Aorta (tissue), 5 donors: ENCODE measurements at regions not wholly inside any gene's neighbourhood (a gene's known extent, or its start where the extent isn't known, plus 50 kb on each side); places are given as distances from the start of the nearest gene placed in this dataset.
"Not testable (repeated sequence)": the region's sequence is repeated elsewhere in the genome, so short reads cannot be mapped to it uniquely, and the experiment has no call there.

Experiments used
- ATAC-seq: fragments of 200-7000 bp; cut with Tn5 transposase; one replicate; pipeline ENCODE4 v1.9.1; 2022; ENCODE audit warnings: moderate library complexity; ENCODE audit not compliant: low FRiP score
- DNase-seq, 2 donors: peaks; one replicate each; pipeline ENCODE4 v3.0.0-alpha.2; 2020
- H3K27ac ChIP-seq, 2 donors: one replicate each; pipeline ENCODE4 v1.5.1; 2013; ENCODE audit warnings: low read length in 2 of 2, mild to moderate bottlenecking in 2 of 2, moderate library complexity in 2 of 2, control low read depth in 1 of 2, inconsistent platforms in 1 of 2, low read depth in 1 of 2
- H3K27me3 ChIP-seq, 2 donors: one replicate each; pipeline ENCODE4 v1.6.1; 2013; ENCODE audit warnings: control low read depth in 1 of 2, low read length in 1 of 2, mild to moderate bottlenecking in 1 of 2, moderate library complexity in 1 of 2; ENCODE audit not compliant: insufficient read depth in 2 of 2, control insufficient read depth in 1 of 2
- H3K36me3 ChIP-seq, 2 donors: one replicate each; pipeline ENCODE4 v1.6.1; 2013; ENCODE audit warnings: control low read depth in 1 of 2, low read length in 1 of 2, mild to moderate bottlenecking in 1 of 2; ENCODE audit not compliant: insufficient read depth in 2 of 2, control insufficient read depth in 1 of 2
- H3K4me1 ChIP-seq, 2 donors: one replicate each; pipeline ENCODE4 v1.6.1; 2013; ENCODE audit warnings: low read length in 2 of 2, control low read depth in 1 of 2, mild to moderate bottlenecking in 1 of 2, moderate library complexity in 1 of 2; ENCODE audit not compliant: insufficient read depth in 2 of 2, control insufficient read depth in 1 of 2
- H3K4me3 ChIP-seq, 2 donors: one replicate each; pipeline ENCODE4 v1.5.1; 2013; ENCODE audit warnings: low read length in 2 of 2, control low read depth in 1 of 2, mild to moderate bottlenecking in 1 of 2
- H3K9me3 ChIP-seq: one replicate; pipeline ENCODE4 v1.6.1; 2013; ENCODE audit warnings: mild to moderate bottlenecking, low read length; ENCODE audit not compliant: control insufficient read depth
- WGBS, 2 donors: extraction: QIAGEN DNeasy Blood & Tissue Kit; methylation state at CpG; one replicate each; pipeline ENCODE4 v1.1.7; 2013; 5-methylcytosine and 5-hydroxymethylcytosine counted together
- intact Hi-C, 2 donors: fragments of 100-400 bp; cut with DNase I; formaldehyde crosslinking; loops; one replicate each; pipeline versions ENCODE4 v1.14.2 to v1.15.0; 2022
- donor health status: healthy with polysubstance abuse.
- donor health status: Bipolar disorder and iron deficiency.
- donor health status: DM: no; HTN: no; CAD: no.
- donor health status: DM: no; HTN: no; CAD: no.
- donor health status: DM: yes; HTN: yes; CAD: no.

- WGBS, 2 donors: 67 to 77% methylated on average over 2 of the region's 2 CpGs
- ATAC-seq: no peak
- H3K4me1 ChIP-seq: no peaks in the 10 kb centered on the region
- no peak overlapping the region for H3K4me3 ChIP-seq
- intact Hi-C loops: no loop called here
- H3K27me3 ChIP-seq: peaks cover 0 to 2% of the 10 kb centered on the region in 2 donors
- no peaks in the 10 kb centered on the region for H3K9me3 ChIP-seq
- H3K27ac ChIP-seq: no peak overlapping the region
- DNase-seq: no peak
- H3K36me3 ChIP-seq: no peaks in the 10 kb centered on the region
Measured at GRCh38 chr2:114118088-114118487, 228.2 kb downstream of the ACTR3 start.

GRCh38 chr2:114119862-114120261, 230.0 kb downstream of the ACTR3 start:
- no peaks in the 10 kb centered on the region for H3K9me3 ChIP-seq
- peaks cover 0 to 2% of the 10 kb centered on the region in 2 donors for H3K27me3 ChIP-seq
- H3K36me3 ChIP-seq: no peaks in the 10 kb centered on the region
- H3K4me3 ChIP-seq: no peak overlapping the region
- ATAC-seq: no peak
- WGBS, 2 donors: 82 to 85% methylated on average over 7 of the region's 7 CpGs
- no peaks in the 10 kb centered on the region for H3K4me1 ChIP-seq
- DNase-seq: no peak
- intact Hi-C loops: no loop called here
- H3K27ac ChIP-seq: no peak overlapping the region

GRCh38 chr2:114122930-114123329, 233.0 kb downstream of the ACTR3 start:
- ATAC-seq (no peak), DNase-seq (no peak)
- H3K27me3 ChIP-seq: no peaks in the 10 kb centered on the region
- H3K27ac ChIP-seq: no peak overlapping the region
- no peaks in the 10 kb centered on the region for H3K36me3 ChIP-seq
- intact Hi-C loops: no loop called here
- H3K4me3 ChIP-seq: no peak overlapping the region
- 72 to 75% methylated on average over 10 of the region's 10 CpGs for WGBS, 2 donors
- H3K4me1 ChIP-seq: no peaks in the 10 kb centered on the region
- H3K9me3 ChIP-seq: no peaks in the 10 kb centered on the region

- WGBS, 2 donors: 83 to 87% methylated on average over 3 of the region's 3 CpGs
- ATAC-seq: no peak
- Histone ChIP-seq H3K36me3 (no peaks in the 10 kb centered on the region), H3K4me3 (no peak overlapping the region), H3K27me3 (no peaks in the 10 kb centered on the region), H3K27ac (no peak overlapping the region), H3K4me1 (no peaks in the 10 kb centered on the region), H3K9me3 (no peaks in the 10 kb centered on the region)
- intact Hi-C loops: no loop called here
- no peak for DNase-seq
Measured at GRCh38 chr2:114123925-114124324, 234.0 kb downstream of the ACTR3 start.

GRCh38 chr2:114127372-114127771, 237.5 kb downstream of the ACTR3 start:
- intact Hi-C loops: no loop called here
- DNase-seq (no peak), ATAC-seq (no peak)
- H3K4me3 ChIP-seq: no peak overlapping the region
- H3K27ac ChIP-seq: no peak overlapping the region
- no peaks in the 10 kb centered on the region for H3K9me3 ChIP-seq
- no peaks in the 10 kb centered on the region for H3K27me3 ChIP-seq
- 50 to 54% methylated on average over 2 of the region's 2 CpGs for WGBS, 2 donors
- H3K36me3 ChIP-seq: no peaks in the 10 kb centered on the region
- H3K4me1 ChIP-seq: no peaks in the 10 kb centered on the region

GRCh38 chr2:114128263-114128662, 238.4 kb downstream of the ACTR3 start:
- intact Hi-C loops: no loop called here
- H3K4me1 ChIP-seq: no peaks in the 10 kb centered on the region
- no peaks in the 10 kb centered on the region for H3K27me3 ChIP-seq
- H3K36me3 ChIP-seq: no peaks in the 10 kb centered on the region
- ATAC-seq (no peak), DNase-seq (no peak)
- no peak overlapping the region for H3K27ac ChIP-seq
- no peak overlapping the region for H3K4me3 ChIP-seq
- H3K9me3 ChIP-seq: no peaks in the 10 kb centered on the region
- WGBS, 2 donors: 92 to 93% methylated on average over 3 of the region's 3 CpGs

- Histone ChIP-seq H3K4me3 (no peak overlapping the region), H3K36me3 (no peaks in the 10 kb centered on the region), H3K27ac (no peak overlapping the region), H3K4me1 (no peaks in the 10 kb centered on the region), H3K27me3 (no peaks in the 10 kb centered on the region), H3K9me3 (no peaks in the 10 kb centered on the region)
- no peak for DNase-seq
- intact Hi-C loops: no loop called here
- no peak for ATAC-seq
- 82 to 86% methylated on average over 6 of the region's 6 CpGs for WGBS, 2 donors
Measured at GRCh38 chr2:114128725-114129124, 238.8 kb downstream of the ACTR3 start.

- DNase-seq, H3K27me3 ChIP-seq, H3K4me3 ChIP-seq, H3K9me3 ChIP-seq, H3K4me1 ChIP-seq, H3K36me3 ChIP-seq, H3K27ac ChIP-seq, ATAC-seq, intact Hi-C loops: not testable (repeated sequence)
- 93% methylated on average over 7 of the region's 7 CpGs for WGBS, 2 donors
Measured at GRCh38 chr2:114132050-114132449, 242.2 kb downstream of the ACTR3 start.

GRCh38 chr2:114134146-114134545, 244.3 kb downstream of the ACTR3 start:
- Histone ChIP-seq H3K9me3 (no peaks in the 10 kb centered on the region), H3K27ac (no peak overlapping the region), H3K4me1 (no peaks in the 10 kb centered on the region), H3K4me3 (no peak overlapping the region), H3K36me3 (no peaks in the 10 kb centered on the region), H3K27me3 (no peaks in the 10 kb centered on the region)
- intact Hi-C loops: no loop called here
- WGBS, 2 donors: 56 to 74% methylated on average over 2 of the region's 2 CpGs
- no peak for DNase-seq
- no peak for ATAC-seq
